NCI-H1105 (cell line): ENCODE measurements at regions not wholly inside any gene's neighbourhood (a gene's known extent, or its start where the extent isn't known, plus 50 kb on each side); places are given as distances from the start of the nearest gene placed in this dataset.
"Not testable (repeated sequence)": the region's sequence is repeated elsewhere in the genome, so short reads cannot be mapped to it uniquely, and the experiment has no call there.

ENCODE experiments used
- DNase-seq: peaks from one replicate; lab custom pipeline; 2025; lab: John Stamatoyannopoulos, UW

- DNase-seq = no peak
Observed at GRCh38 chr2:14752295-14752694, 119.8 kb downstream of the LRATD1 start.

GRCh38 chr2:14756122-14756541, 123.6 kb downstream of the LRATD1 start:
- no peak for DNase-seq

GRCh38 chr2:14756981-14757657, 124.6 kb downstream of the LRATD1 start:
- no peak for DNase-seq

- DNase-seq = no peak
Observed at GRCh38 chr2:14759082-14759481, 126.6 kb downstream of the LRATD1 start.

- no peak for DNase-seq
Observed at GRCh38 chr2:14760169-14760568, 127.7 kb downstream of the LRATD1 start.

- no peak for DNase-seq
Observed at GRCh38 chr2:14761118-14761517, 128.6 kb downstream of the LRATD1 start.

- DNase-seq = no peak
Observed at GRCh38 chr2:14773696-14774095, 141.2 kb downstream of the LRATD1 start.

GRCh38 chr2:14774436-14774968, 142.0 kb downstream of the LRATD1 start:
- no peak for DNase-seq

- DNase-seq = no peak
Observed at GRCh38 chr2:14776216-14776615, 143.7 kb downstream of the LRATD1 start.

- DNase-seq = no peak
Observed at GRCh38 chr2:14778015-14778414, 145.5 kb downstream of the LRATD1 start.

- no peak for DNase-seq
Observed at GRCh38 chr2:14779252-14779651, 146.7 kb downstream of the LRATD1 start.

GRCh38 chr2:14781142-14781541, 148.6 kb downstream of the LRATD1 start:
- DNase-seq = peak; percentile 57

GRCh38 chr2:14788814-14789213, 156.3 kb downstream of the LRATD1 start:
- not testable (repeated sequence) for DNase-seq

- DNase-seq = no peak
Observed at GRCh38 chr2:14790041-14790640, 157.6 kb downstream of the LRATD1 start.

- no peak for DNase-seq
Observed at GRCh38 chr2:14803994-14804393, 171.5 kb downstream of the LRATD1 start.

- no peak for DNase-seq
Observed at GRCh38 chr2:14804902-14805301, 172.4 kb downstream of the LRATD1 start.

- DNase-seq = no peak
Observed at GRCh38 chr2:14806613-14807012, 174.1 kb downstream of the LRATD1 start.

- DNase-seq = no peak
Observed at GRCh38 chr2:14815201-14815600, 182.7 kb downstream of the LRATD1 start.

- DNase-seq = no peak
Observed at GRCh38 chr2:14816069-14817060, 183.8 kb downstream of the LRATD1 start.

GRCh38 chr2:14817848-14818247, 185.3 kb downstream of the LRATD1 start:
- DNase-seq = no peak

- DNase-seq = no peak
Observed at GRCh38 chr2:14826518-14826917, 194.0 kb downstream of the LRATD1 start.
